Adrenal gland (tissue), 5 donors: ENCODE measurements at regions not wholly inside any gene's neighbourhood (a gene's known extent, or its start where the extent isn't known, plus 50 kb on each side); places are given as distances from the start of the nearest gene placed in this dataset.

Experiments
- POLR2A ChIP-seq, 2 donors: fragments of 450-650 bp; IDR thresholded peaks; one replicate each; pipeline ENCODE4 v1.6.1; 2017; ENCODE audit warnings: antibody characterized with exemption in 2 of 2, mild to moderate bottlenecking in 2 of 2, moderate library complexity in 1 of 2
- TF ChIP-seq, protein P1 (sequence below), 6 experiments: fragments of 450-650 bp in 4 of 6; fragments of 200-600 bp in 2 of 6; sonication (generic) in 1 of 6; IDR thresholded peaks; 1 replicate in 5 of 6; 2 replicates in 1 of 6; pipeline versions ENCODE4 v1.5.1 to v1.8.0; 2016 to 2021; ENCODE audit warnings: antibody characterized with exemption in 6 of 6, mild to moderate bottlenecking in 2 of 6, moderate library complexity in 1 of 6
- donor health status: DM: no; HTN: no; CAD: no.

DNA sequence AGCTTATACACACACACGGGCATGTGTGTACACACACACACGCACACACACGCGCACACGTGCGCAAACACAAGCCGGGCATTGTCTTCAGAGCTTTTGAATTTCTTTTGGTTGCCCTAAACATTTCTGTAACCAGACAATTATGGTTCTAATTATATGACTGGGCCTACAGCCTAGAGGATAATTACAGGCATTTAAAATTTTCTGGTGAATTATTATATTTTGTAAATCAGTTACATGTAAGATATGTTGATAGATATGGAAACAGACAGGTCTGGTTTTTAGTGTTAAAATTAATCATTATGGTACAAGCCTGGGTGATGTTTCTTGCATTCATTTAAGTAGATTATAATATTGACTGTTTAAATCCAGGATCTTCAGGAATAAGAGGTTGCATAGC, 1120.5 kb downstream of the ADGRL3 start:
- no peak for TF ChIP-seq POLR2A (IDR thresholded peaks at IDR 0.05)
- TF ChIP-seq, protein P1, sequence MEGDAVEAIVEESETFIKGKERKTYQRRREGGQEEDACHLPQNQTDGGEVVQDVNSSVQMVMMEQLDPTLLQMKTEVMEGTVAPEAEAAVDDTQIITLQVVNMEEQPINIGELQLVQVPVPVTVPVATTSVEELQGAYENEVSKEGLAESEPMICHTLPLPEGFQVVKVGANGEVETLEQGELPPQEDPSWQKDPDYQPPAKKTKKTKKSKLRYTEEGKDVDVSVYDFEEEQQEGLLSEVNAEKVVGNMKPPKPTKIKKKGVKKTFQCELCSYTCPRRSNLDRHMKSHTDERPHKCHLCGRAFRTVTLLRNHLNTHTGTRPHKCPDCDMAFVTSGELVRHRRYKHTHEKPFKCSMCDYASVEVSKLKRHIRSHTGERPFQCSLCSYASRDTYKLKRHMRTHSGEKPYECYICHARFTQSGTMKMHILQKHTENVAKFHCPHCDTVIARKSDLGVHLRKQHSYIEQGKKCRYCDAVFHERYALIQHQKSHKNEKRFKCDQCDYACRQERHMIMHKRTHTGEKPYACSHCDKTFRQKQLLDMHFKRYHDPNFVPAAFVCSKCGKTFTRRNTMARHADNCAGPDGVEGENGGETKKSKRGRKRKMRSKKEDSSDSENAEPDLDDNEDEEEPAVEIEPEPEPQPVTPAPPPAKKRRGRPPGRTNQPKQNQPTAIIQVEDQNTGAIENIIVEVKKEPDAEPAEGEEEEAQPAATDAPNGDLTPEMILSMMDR (IDR thresholded peaks at IDR 0.05) = no peak
